H9 (cell line): ENCODE measurements at regions not wholly inside any gene's neighbourhood (a gene's known extent, or its start where the extent isn't known, plus 50 kb on each side); places are given as distances from the start of the nearest gene placed in this dataset.

ENCODE experiments used
- DNase-seq: peaks from one replicate; pipeline ENCODE4 v3.0.0-alpha.2; 2017
- H2AFZ ChIP-seq: one replicate; pipeline ENCODE4 v1.6.1; 2013; ENCODE audit warnings: mild to moderate bottlenecking, low read length, control low read depth, moderate library complexity
- H2AK5ac ChIP-seq: 2 replicates; pipeline ENCODE4 v1.6.1; 2013; ENCODE audit warnings: low read length, control low read depth, mixed read lengths; ENCODE audit not compliant: insufficient read length
- H2BK120ac ChIP-seq: one replicate; pipeline ENCODE4 v1.6.1; 2013; ENCODE audit warnings: low read depth, mild to moderate bottlenecking, low read length, control low read depth, inconsistent platforms; ENCODE audit not compliant: poor library complexity, severe bottlenecking
- H2BK12ac ChIP-seq: 2 replicates; pipeline ENCODE4 v1.6.1; 2013; ENCODE audit warnings: low read length, control low read depth, mixed read lengths, low read depth; ENCODE audit not compliant: insufficient read length
- H2BK15ac ChIP-seq: 2 replicates; pipeline ENCODE4 v1.6.1; 2013; ENCODE audit warnings: low read depth, low read length, control low read depth
- H2BK20ac ChIP-seq: one replicate; pipeline ENCODE4 v1.6.1; 2013; ENCODE audit warnings: low read depth, mild to moderate bottlenecking, low read length, control low read depth, inconsistent platforms; ENCODE audit not compliant: poor library complexity, severe bottlenecking
- H2BK5ac ChIP-seq: 2 replicates; pipeline ENCODE4 v1.6.1; 2013; ENCODE audit warnings: low read length, control low read depth, mixed read lengths; ENCODE audit not compliant: insufficient read length
- H3K14ac ChIP-seq: 2 replicates; pipeline ENCODE4 v1.6.1; 2013; ENCODE audit warnings: low read length, control low read depth; ENCODE audit not compliant: insufficient read depth
- H3K18ac ChIP-seq: 2 replicates; pipeline ENCODE4 v1.6.1; 2013; ENCODE audit warnings: low read depth, mild to moderate bottlenecking, mixed read lengths, low read length, control low read depth; ENCODE audit not compliant: insufficient read length
- H3K23ac ChIP-seq: 2 replicates; pipeline ENCODE4 v1.6.1; 2013; ENCODE audit warnings: low read length, control low read depth, mixed read lengths, low read depth; ENCODE audit not compliant: insufficient read length
- H3K23me2 ChIP-seq: 2 replicates; pipeline ENCODE4 v1.6.1; 2013; ENCODE audit warnings: low read depth, mild to moderate bottlenecking, mixed read lengths, low read length, control low read depth; ENCODE audit not compliant: insufficient read length, poor library complexity, severe bottlenecking
- H3K27ac ChIP-seq: 2 replicates; pipeline ENCODE4 v1.5.1; 2013; ENCODE audit warnings: low read length, control low read depth, mixed read lengths, low read depth; ENCODE audit not compliant: insufficient read length
- H3K27me3 ChIP-seq: 2 replicates; pipeline ENCODE4 v1.6.1; 2013; ENCODE audit warnings: low read length, control low read depth, inconsistent platforms; ENCODE audit not compliant: insufficient read depth
- H3K4ac ChIP-seq: 2 replicates; pipeline ENCODE4 v1.6.1; 2013; ENCODE audit warnings: low read depth, mild to moderate bottlenecking, control low read depth, inconsistent platforms, low read length, moderate library complexity
- H3K4me1 ChIP-seq: 2 replicates; pipeline ENCODE4 v1.6.1; 2013; ENCODE audit warnings: low read length, control low read depth, inconsistent platforms; ENCODE audit not compliant: insufficient read depth
- H3K4me2 ChIP-seq: 2 replicates; pipeline ENCODE4 v1.6.1; 2013; ENCODE audit warnings: low read length, control low read depth, mixed read lengths; ENCODE audit not compliant: insufficient read length, insufficient read depth
- H3K56ac ChIP-seq: 2 replicates; pipeline ENCODE4 v1.6.1; 2013; ENCODE audit warnings: low read depth, mild to moderate bottlenecking, mixed read lengths, low read length, control low read depth; ENCODE audit not compliant: insufficient read length
- H3K79me1 ChIP-seq: 2 replicates; pipeline ENCODE4 v1.6.1; 2013; ENCODE audit warnings: low read depth, mild to moderate bottlenecking, moderate library complexity, low read length, control low read depth, inconsistent platforms; ENCODE audit not compliant: insufficient read depth, poor library complexity, severe bottlenecking
- H3K79me2 ChIP-seq: 2 replicates; pipeline ENCODE4 v1.6.1; 2013; ENCODE audit warnings: low read length, control low read depth, inconsistent platforms; ENCODE audit not compliant: insufficient read depth
- H3K9ac ChIP-seq: 2 replicates; pipeline ENCODE4 v1.6.1; 2013; ENCODE audit warnings: low read length, control low read depth, mixed read lengths; ENCODE audit not compliant: insufficient read length; ENCODE audit errors: extremely low read depth
- H3K9me3 ChIP-seq: one replicate; pipeline ENCODE4 v1.6.1; 2013; ENCODE audit warnings: low read depth, low read length, inconsistent platforms; ENCODE audit not compliant: control insufficient read depth
- H3T11ph ChIP-seq: one replicate; pipeline ENCODE4 v1.6.1; 2013; ENCODE audit warnings: mild to moderate bottlenecking, low read length, control low read depth, inconsistent platforms
- H4K20me1 ChIP-seq: one replicate; pipeline ENCODE4 v1.6.1; 2013; ENCODE audit not compliant: control insufficient read depth, insufficient read length, insufficient read depth
- H4K5ac ChIP-seq: 2 replicates; pipeline ENCODE4 v1.6.1; 2013; ENCODE audit warnings: low read depth, mild to moderate bottlenecking, mixed read lengths, low read length, control low read depth; ENCODE audit not compliant: insufficient read length
- H4K8ac ChIP-seq: replicated peaks from 2 replicates; pipeline ENCODE4 v1.6.1; 2013; ENCODE audit warnings: low read length, control low read depth, mixed read lengths, low read depth; ENCODE audit not compliant: insufficient read length
- H4K91ac ChIP-seq: 2 replicates; pipeline ENCODE4 v1.6.1; 2013; ENCODE audit warnings: low read depth, mild to moderate bottlenecking, moderate library complexity, mixed read lengths, low read length, control low read depth; ENCODE audit not compliant: insufficient read length
- H3K27ac Mint-ChIP-seq, 3 experiments: 2 replicates in 2 of 3; 3 replicates in 1 of 3; pipeline ENCODE4 v1.8.0; 2020 to 2021; ENCODE audit warnings: mixed read lengths in 3 of 3, mild to moderate bottlenecking in 1 of 3, moderate library complexity in 1 of 3
- H3K27me3 Mint-ChIP-seq: 2 replicates; pipeline ENCODE4 v1.8.0; 2021; ENCODE audit warnings: low read depth, mild to moderate bottlenecking, moderate library complexity, mixed read lengths
- H3K36me3 Mint-ChIP-seq, 3 experiments: 2 replicates in 2 of 3; 3 replicates in 1 of 3; pipeline ENCODE4 v1.8.0; 2020 to 2021; ENCODE audit warnings: low read depth in 3 of 3, mixed read lengths in 3 of 3; ENCODE audit not compliant: insufficient read depth in 1 of 3
- H3K4me1 Mint-ChIP-seq, 2 experiments: 2 replicates each; pipeline ENCODE4 v1.8.0; 2020; ENCODE audit warnings: mixed read lengths in 2 of 2
- H3K4me3 Mint-ChIP-seq, 2 experiments: 2 replicates in 1 of 2; 3 replicates in 1 of 2; pipeline ENCODE4 v1.8.0; 2020 to 2021; ENCODE audit warnings: mild to moderate bottlenecking in 2 of 2, mixed read lengths in 2 of 2, moderate library complexity in 1 of 2
- H3K9me3 Mint-ChIP-seq, 2 experiments: 2 replicates in 1 of 2; 3 replicates in 1 of 2; pipeline ENCODE4 v1.8.0; 2020; ENCODE audit warnings: mild to moderate bottlenecking in 2 of 2, mixed read lengths in 2 of 2, moderate library complexity in 1 of 2
- CTCF ChIP-seq: fragments of 200-600 bp; sonication (generic); conservative IDR thresholded peaks from 3 replicates; pipeline ENCODE4 v1.8.0; 2021; ENCODE audit warnings: antibody characterized with exemption, mild to moderate bottlenecking
- WGBS: extraction: QIAGEN DNeasy Blood & Tissue Kit; methylation state at CpG from one replicate; pipeline ENCODE4 v1.1.7; 2013; ENCODE audit warnings: missing lambda C conversion rate, low lambda C conversion rate, mixed read lengths; ENCODE audit not compliant: insufficient read length; ENCODE audit errors: extremely low coverage; 5-methylcytosine and 5-hydroxymethylcytosine counted together

- Histone ChIP-seq H3K4ac (no peak overlapping the region), H3K79me2 (no peaks in the 10 kb centered on the region), H3K14ac (no peak overlapping the region), H3K9ac (no peak overlapping the region), H3K23me2 (no peaks in the 10 kb centered on the region), H3K79me1 (no peaks in the 10 kb centered on the region), H3K56ac (no peak overlapping the region), H4K8ac (no peak overlapping the region), H4K5ac (no peak overlapping the region), H3K9me3 (no peaks in the 10 kb centered on the region), H4K91ac (no peak overlapping the region), H2BK5ac (no peak overlapping the region), H2BK15ac (no peak overlapping the region), H3K18ac (no peak overlapping the region), H2BK12ac (no peak overlapping the region), H2BK120ac (no peak overlapping the region), H4K20me1 (no peaks in the 10 kb centered on the region), H3T11ph (no peak overlapping the region), H3K4me2 (no peak overlapping the region), H3K4me1 (no peaks in the 10 kb centered on the region), H3K27ac (no peak overlapping the region), H3K23ac (no peak overlapping the region), H3K27me3 (no peaks in the 10 kb centered on the region), H2AK5ac (no peak overlapping the region), H2BK20ac (no peak overlapping the region), H2AFZ (no peak overlapping the region)
- no peak overlapping the region for H3K27ac Mint-ChIP-seq
- no peaks in the 10 kb centered on the region for H3K9me3 Mint-ChIP-seq
- H3K4me1 Mint-ChIP-seq: no peaks in the 10 kb centered on the region
- no CpG with 5 or more reads among the region's 1 CpG for WGBS
- TF ChIP-seq CTCF: no peak
- H3K27me3 Mint-ChIP-seq: no peaks in the 10 kb centered on the region
- no peak overlapping the region for H3K4me3 Mint-ChIP-seq
- DNase-seq: no peak
- H3K36me3 Mint-ChIP-seq: no peaks in the 10 kb centered on the region
These were observed 697.2 kb upstream of the CITED2 start for GRCh38 chr6:140071601-140072062.
